ENCODE measurements at regions not wholly inside any gene's neighbourhood (a gene's known extent, or its start where the extent isn't known, plus 50 kb on each side); places are given as distances from the start of the nearest gene placed in this dataset.

- no peak for TF ChIP-seq CTCF (IDR thresholded peaks at IDR 0.05; ENCODE audit: insufficient read depth, low read length)
- no peak for TF ChIP-seq REST (IDR thresholded peaks at IDR 0.05; ENCODE audit: insufficient replicate concordance, low read depth)
- no peak for TF ChIP-seq POLR2AphosphoS5 (IDR thresholded peaks at IDR 0.05; ENCODE audit: low read depth)
- TF ChIP-seq GABPA (IDR thresholded peaks at IDR 0.05; ENCODE audit: low read depth): no peak
These were observed 70.8 kb upstream of the SMIM23 start for GRCh38 chr5:171714851-171715250.

Data from HL-60 (cell line).